Bronchial epithelial cell (primary cell): ENCODE measurements at regions not wholly inside any gene's neighbourhood (a gene's known extent, or its start where the extent isn't known, plus 50 kb on each side); places are given as distances from the start of the nearest gene placed in this dataset.

Experiments
- DNase-seq: peaks from one replicate; pipeline ENCODE4 v3.0.0-alpha.2; 2010; ENCODE audit warnings: low read depth
- FAIRE-seq: peaks from 2 replicates; lab custom pipeline; 2011; peaks lifted over from hg19 to GRCh38; lab: Jason Lieb, UNC
- H3K27me3 ChIP-seq: 2 replicates; pipeline ENCODE4 v1.5.1; 2011; ENCODE audit warnings: low read length; ENCODE audit not compliant: control insufficient read depth, insufficient read depth
- H3K36me3 ChIP-seq: 2 replicates; pipeline ENCODE4 v1.5.1; 2011; ENCODE audit warnings: low read length; ENCODE audit not compliant: control insufficient read depth, insufficient read depth
- H3K4me3 ChIP-seq: 2 replicates; pipeline ENCODE4 v1.5.1; 2011; ENCODE audit warnings: mild to moderate bottlenecking, low read depth, low read length, control low read depth
- CTCF ChIP-seq: IDR thresholded peaks from 2 replicates; pipeline ENCODE4 v1.5.1; 2011; ENCODE audit warnings: mild to moderate bottlenecking, moderate library complexity, low read length, control low read depth, inconsistent platforms; ENCODE audit not compliant: insufficient read depth, severe bottlenecking

GRCh38 chr4:111648056-111648455 is 497.2 kb upstream of the FAM241A start:
- H3K27me3 ChIP-seq = no peaks in the 10 kb centered on the region
- FAIRE-seq (no peak), DNase-seq (no peak)
- no peaks in the 10 kb centered on the region for H3K36me3 ChIP-seq
- no peak for TF ChIP-seq CTCF
- no peak overlapping the region for H3K4me3 ChIP-seq

GRCh38 chr4:111649308-111649707 is 495.9 kb upstream of the FAM241A start:
- no peak for DNase-seq
- FAIRE-seq = no peak
- no peak for TF ChIP-seq CTCF
- Histone ChIP-seq H3K36me3 (no peaks in the 10 kb centered on the region), H3K27me3 (no peaks in the 10 kb centered on the region), H3K4me3 (no peak overlapping the region)

GRCh38 chr4:111650146-111650545 is 495.1 kb upstream of the FAM241A start:
- no peaks in the 10 kb centered on the region for H3K27me3 ChIP-seq
- DNase-seq (no peak), FAIRE-seq (no peak)
- no peaks in the 10 kb centered on the region for H3K36me3 ChIP-seq
- no peak for TF ChIP-seq CTCF
- no peak overlapping the region for H3K4me3 ChIP-seq

GRCh38 chr4:111650674-111651086 is 494.6 kb upstream of the FAM241A start:
- FAIRE-seq (no peak), DNase-seq (no peak)
- TF ChIP-seq CTCF = no peak
- no peaks in the 10 kb centered on the region for H3K27me3 ChIP-seq
- no peaks in the 10 kb centered on the region for H3K36me3 ChIP-seq
- H3K4me3 ChIP-seq = no peak overlapping the region

- no peaks in the 10 kb centered on the region for H3K27me3 ChIP-seq
- DNase-seq (peak; percentile 74), FAIRE-seq (no peak)
- H3K4me3 ChIP-seq = no peak overlapping the region
- TF ChIP-seq CTCF = no peak
- H3K36me3 ChIP-seq = no peaks in the 10 kb centered on the region
These were observed 493.0 kb upstream of the FAM241A start for GRCh38 chr4:111652236-111652635.

GRCh38 chr4:111652986-111653385 is 492.3 kb upstream of the FAM241A start:
- Histone ChIP-seq H3K36me3 (no peaks in the 10 kb centered on the region), H3K4me3 (no peak overlapping the region), H3K27me3 (no peaks in the 10 kb centered on the region)
- peak; percentile 59 for DNase-seq
- no peak for TF ChIP-seq CTCF
- FAIRE-seq = no peak
